Caco-2 (cell line): ENCODE measurements at regions not wholly inside any gene's neighbourhood (a gene's known extent, or its start where the extent isn't known, plus 50 kb on each side); places are given as distances from the start of the nearest gene placed in this dataset.

ENCODE experiments used
- BruUV-seq: library from RNA; stranded (reverse); fragments of 400-500 nt; replicated peaks from 2 replicates; lab custom pipeline; 2021; lab: Mats Ljungman, UMichigan
- CTCF ChIA-PET: fragments of 300-600 bp; sonication (Branson Sonifier 250); formaldehyde crosslinking; loops from one replicate; lab custom pipeline; 2022; ENCODE audit warnings: antibody characterized with exemption; lab: Charles Lee
- POLR2A ChIA-PET: fragments of 300-600 bp; sonication (Branson Sonifier 250); formaldehyde crosslinking; loops from one replicate; lab custom pipeline; 2022; ENCODE audit warnings: antibody characterized with exemption; lab: Charles Lee
- DNase-seq, 2 experiments: peaks; one replicate each; pipeline versions ENCODE4 v3.0.0 to v3.0.0-alpha.2; 2020 to 2022
- H3K27me3 ChIP-seq: replicated peaks from 2 replicates; pipeline ENCODE4 v1.6.0; 2011; ENCODE audit warnings: low read length; ENCODE audit not compliant: control insufficient read depth, insufficient read depth
- H3K36me3 ChIP-seq: 2 replicates; pipeline ENCODE4 v1.5.1; 2011; ENCODE audit warnings: low read length; ENCODE audit not compliant: control insufficient read depth, insufficient read depth
- H3K4me1 ChIP-seq: fragments of 250-450 bp; sonication (Bioruptor Pico); 2 replicates; pipeline ENCODE4 v1.5.1; 2020; ENCODE audit warnings: mild to moderate bottlenecking
- H3K4me3 ChIP-seq: 2 replicates; pipeline ENCODE4 v1.5.1; 2011; ENCODE audit warnings: low read depth, mild to moderate bottlenecking, control low read depth, low read length
- H3K9me3 ChIP-seq: fragments of 250-450 bp; sonication (Bioruptor Pico); 2 replicates; pipeline ENCODE4 v1.5.1; 2020; ENCODE audit warnings: mild to moderate bottlenecking, moderate library complexity
- H3K27ac Mint-ChIP-seq: one replicate; pipeline ENCODE4 v1.8.0; 2022; ENCODE audit warnings: mixed read lengths; ENCODE audit not compliant: unreplicated experiment
- H3K27me3 Mint-ChIP-seq: one replicate; pipeline ENCODE4 v1.8.0; 2022; ENCODE audit warnings: mixed read lengths; ENCODE audit not compliant: insufficient read depth, unreplicated experiment
- H3K36me3 Mint-ChIP-seq: one replicate; pipeline ENCODE4 v1.8.0; 2022; ENCODE audit warnings: mild to moderate bottlenecking, mixed read lengths; ENCODE audit not compliant: insufficient read depth, unreplicated experiment
- H3K4me1 Mint-ChIP-seq: one replicate; pipeline ENCODE4 v1.8.0; 2022; ENCODE audit warnings: low read depth, mixed read lengths; ENCODE audit not compliant: unreplicated experiment
- H3K4me3 Mint-ChIP-seq: one replicate; pipeline ENCODE4 v1.8.0; 2022; ENCODE audit warnings: mild to moderate bottlenecking, moderate library complexity, mixed read lengths; ENCODE audit not compliant: unreplicated experiment
- H3K9me3 Mint-ChIP-seq: one replicate; pipeline ENCODE4 v1.8.0; 2022; ENCODE audit warnings: mixed read lengths; ENCODE audit not compliant: unreplicated experiment
- intact Hi-C: fragments of 100-400 bp; cut with micrococcal nuclease; formaldehyde crosslinking; loops from one replicate; pipeline ENCODE4 v1.10.0; 2022; ENCODE audit not compliant: unreplicated experiment
- TF ChIP-seq, protein P1 (sequence below), 2 experiments: fragments of 200-600 bp in 1 of 2; IDR thresholded peaks; 1 replicate in 1 of 2; 2 replicates in 1 of 2; pipeline versions ENCODE4 v1.5.1 to v1.8.0; 2011 to 2022; ENCODE audit warnings: antibody characterized with exemption in 1 of 2, control low read depth in 1 of 2, inconsistent platforms in 1 of 2, low read depth in 1 of 2, low read length in 1 of 2, mild to moderate bottlenecking in 1 of 2, moderate library complexity in 1 of 2; ENCODE audit not compliant: insufficient read depth in 1 of 2, severe bottlenecking in 1 of 2, unreplicated experiment in 1 of 2

DNA sequence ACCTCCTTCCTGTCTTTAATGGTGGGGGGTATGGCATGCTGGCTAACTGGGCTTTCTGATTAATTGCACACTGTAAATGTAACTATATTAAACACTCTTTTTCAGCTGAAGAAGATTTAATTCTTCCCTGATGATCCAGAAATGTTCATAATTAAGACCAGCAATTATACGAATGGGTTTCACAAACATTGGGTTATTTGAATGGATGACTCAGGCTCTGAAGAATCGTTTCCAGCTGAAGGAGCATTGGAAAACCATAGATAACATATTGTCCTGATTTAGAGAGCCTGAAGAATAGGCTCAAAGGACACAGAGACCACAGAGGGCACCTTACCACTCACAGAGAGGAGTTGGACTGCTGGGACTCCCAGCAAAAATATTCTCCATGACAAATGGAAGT lies 130.7 kb upstream of the SSTR4 start:
- Mint-ChIP-seq H3K4me1 (no peaks in the 10 kb centered on the region), H3K9me3 (peaks cover 35% of the 10 kb centered on the region), H3K36me3 (no peaks in the 10 kb centered on the region), H3K4me3 (no peak overlapping the region), H3K27ac (no peak overlapping the region), H3K27me3 (no peaks in the 10 kb centered on the region)
- Histone ChIP-seq H3K36me3 (no peaks in the 10 kb centered on the region), H3K4me3 (no peak overlapping the region), H3K4me1 (no peaks in the 10 kb centered on the region), H3K27me3 (no peaks in the 10 kb centered on the region; the same call in 1 of the 2 replicates), H3K9me3 (peaks cover 17% of the 10 kb centered on the region)
- CTCF ChIA-PET = no interaction called here
- no peak for DNase-seq
- no TSS peak for BruUV-seq
- POLR2A ChIA-PET = no interaction called here
- intact Hi-C loops = no loop called here
- TF ChIP-seq, protein P1, sequence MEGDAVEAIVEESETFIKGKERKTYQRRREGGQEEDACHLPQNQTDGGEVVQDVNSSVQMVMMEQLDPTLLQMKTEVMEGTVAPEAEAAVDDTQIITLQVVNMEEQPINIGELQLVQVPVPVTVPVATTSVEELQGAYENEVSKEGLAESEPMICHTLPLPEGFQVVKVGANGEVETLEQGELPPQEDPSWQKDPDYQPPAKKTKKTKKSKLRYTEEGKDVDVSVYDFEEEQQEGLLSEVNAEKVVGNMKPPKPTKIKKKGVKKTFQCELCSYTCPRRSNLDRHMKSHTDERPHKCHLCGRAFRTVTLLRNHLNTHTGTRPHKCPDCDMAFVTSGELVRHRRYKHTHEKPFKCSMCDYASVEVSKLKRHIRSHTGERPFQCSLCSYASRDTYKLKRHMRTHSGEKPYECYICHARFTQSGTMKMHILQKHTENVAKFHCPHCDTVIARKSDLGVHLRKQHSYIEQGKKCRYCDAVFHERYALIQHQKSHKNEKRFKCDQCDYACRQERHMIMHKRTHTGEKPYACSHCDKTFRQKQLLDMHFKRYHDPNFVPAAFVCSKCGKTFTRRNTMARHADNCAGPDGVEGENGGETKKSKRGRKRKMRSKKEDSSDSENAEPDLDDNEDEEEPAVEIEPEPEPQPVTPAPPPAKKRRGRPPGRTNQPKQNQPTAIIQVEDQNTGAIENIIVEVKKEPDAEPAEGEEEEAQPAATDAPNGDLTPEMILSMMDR (IDR thresholded peaks at IDR 0.05; ENCODE audit: insufficient read depth in 1 of 2, low read depth in 1 of 2, low read length in 1 of 2, severe bottlenecking in 1 of 2, unreplicated experiment in 1 of 2) = no peak

DNA sequence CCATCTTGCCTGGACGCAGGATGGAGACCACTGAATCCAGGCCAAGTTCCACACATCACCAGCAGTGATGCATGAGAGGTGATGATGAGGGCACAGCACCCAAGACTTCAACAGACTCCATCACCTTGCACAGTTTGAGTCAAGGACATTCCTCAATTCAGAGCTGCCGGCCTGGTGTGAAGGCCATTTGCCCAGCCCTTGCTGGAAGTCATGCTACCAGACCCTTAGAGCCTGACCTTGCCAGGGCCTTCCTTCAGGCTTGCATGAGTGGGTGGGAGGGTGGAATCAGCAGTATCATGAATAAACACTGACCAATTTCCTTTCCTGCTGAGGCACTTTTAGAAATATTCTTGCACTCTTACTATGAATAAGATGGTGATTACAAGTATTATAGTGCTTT lies 130.2 kb upstream of the SSTR4 start:
- no peaks in the 10 kb centered on the region for H3K27me3 Mint-ChIP-seq
- H3K4me3 ChIP-seq = no peak overlapping the region
- intact Hi-C loops = no loop called here
- H3K4me1 ChIP-seq = no peaks in the 10 kb centered on the region
- ChIA-PET CTCF (no interaction called here), POLR2A (no interaction called here)
- no peaks in the 10 kb centered on the region for H3K4me1 Mint-ChIP-seq
- no peaks in the 10 kb centered on the region; the same call in 1 of the 2 replicates for H3K27me3 ChIP-seq
- no TSS peak for BruUV-seq
- no peaks in the 10 kb centered on the region for H3K36me3 Mint-ChIP-seq
- no peaks in the 10 kb centered on the region for H3K36me3 ChIP-seq
- DNase-seq = no peak
- no peak overlapping the region for H3K4me3 Mint-ChIP-seq
- H3K9me3 ChIP-seq = peaks cover 17% of the 10 kb centered on the region
- peaks cover 30% of the 10 kb centered on the region for H3K9me3 Mint-ChIP-seq
- TF ChIP-seq, protein P1 (IDR thresholded peaks at IDR 0.05; ENCODE audit: insufficient read depth in 1 of 2, low read depth in 1 of 2, low read length in 1 of 2, severe bottlenecking in 1 of 2, unreplicated experiment in 1 of 2) = no peak
- no peak overlapping the region for H3K27ac Mint-ChIP-seq

DNA sequence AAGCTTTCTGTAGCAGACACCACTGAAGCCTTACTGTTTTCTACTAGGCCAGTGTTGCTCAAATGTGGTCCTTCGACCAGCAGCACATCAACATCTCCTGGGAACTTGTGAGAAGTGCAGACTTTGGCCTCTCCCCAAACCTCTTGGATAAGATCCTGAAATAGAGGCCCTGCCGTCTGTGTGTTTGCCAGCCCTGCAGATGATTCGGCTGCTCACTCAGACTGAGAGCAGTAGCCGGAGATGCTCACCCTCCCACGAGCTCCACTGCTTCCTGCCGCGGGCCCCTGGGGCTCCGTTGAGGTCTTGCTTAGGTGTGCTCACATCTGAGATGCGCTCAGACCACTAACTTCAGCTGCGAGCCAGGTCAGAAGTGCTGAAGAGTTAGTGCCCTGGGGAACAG lies 129.5 kb upstream of the SSTR4 start:
- Mint-ChIP-seq H3K27me3 (no peaks in the 10 kb centered on the region), H3K4me3 (no peak overlapping the region), H3K27ac (no peak overlapping the region), H3K4me1 (no peaks in the 10 kb centered on the region), H3K9me3 (peaks cover 22% of the 10 kb centered on the region), H3K36me3 (no peaks in the 10 kb centered on the region)
- H3K4me1 ChIP-seq = no peaks in the 10 kb centered on the region
- CTCF ChIA-PET = no interaction called here
- no peaks in the 10 kb centered on the region for H3K36me3 ChIP-seq
- no TSS peak for BruUV-seq
- no peak overlapping the region for H3K4me3 ChIP-seq
- H3K9me3 ChIP-seq = peaks cover 10% of the 10 kb centered on the region
- intact Hi-C loops = no loop called here
- POLR2A ChIA-PET = no interaction called here
- no peaks in the 10 kb centered on the region; the same call in 1 of the 2 replicates for H3K27me3 ChIP-seq
- DNase-seq = no peak
- TF ChIP-seq, protein P1 (IDR thresholded peaks at IDR 0.05; ENCODE audit: insufficient read depth in 1 of 2, low read depth in 1 of 2, low read length in 1 of 2, severe bottlenecking in 1 of 2, unreplicated experiment in 1 of 2) = no peak
